Astrocyte of the spinal cord (primary cell): ENCODE measurements at regions not wholly inside any gene's neighbourhood (a gene's known extent, or its start where the extent isn't known, plus 50 kb on each side); places are given as distances from the start of the nearest gene placed in this dataset.

Source experiments
- DNase-seq: peaks from one replicate; pipeline ENCODE4 v3.0.0; 2011; ENCODE audit warnings: low read depth, low spot score
- H3K4me3 ChIP-seq: 2 replicates; pipeline ENCODE4 v1.5.1; 2011; ENCODE audit warnings: low read depth, mild to moderate bottlenecking, low read length, moderate library complexity
- CTCF ChIP-seq: IDR thresholded peaks from 2 replicates; pipeline ENCODE4 v1.5.1; 2012; ENCODE audit warnings: low read depth, mild to moderate bottlenecking, low read length, inconsistent platforms
- in situ Hi-C: cut with HindIII; loops from 2 replicates; pipeline ENCODE4 v1.10.0; 2017; ENCODE audit warnings: low sequenced_read_pairs

GRCh38 chr4:104188301-104188700 is 306.4 kb downstream of the CXXC4 start:
- in situ Hi-C loops, result no loop called here
- TF ChIP-seq CTCF, result no peak
- DNase-seq, result no peak

GRCh38 chr4:104169437-104169836 is 325.3 kb downstream of the CXXC4 start:
- DNase-seq, result no peak
- no peak for TF ChIP-seq CTCF
- no peak overlapping the region for H3K4me3 ChIP-seq
- in situ Hi-C loops, result no loop called here

More at GRCh38 chr4:104188301-104188700, 306.4 kb downstream of the CXXC4 start:
- H3K4me3 ChIP-seq, result no peak overlapping the region

GRCh38 chr4:104166749-104167148 is 327.9 kb downstream of the CXXC4 start:
- no peak for DNase-seq
- in situ Hi-C loops, result no loop called here
- H3K4me3 ChIP-seq, result no peak overlapping the region
- TF ChIP-seq CTCF, result no peak

GRCh38 chr4:104163820-104164219 is 330.9 kb downstream of the CXXC4 start:
- TF ChIP-seq CTCF, result no peak
- no peak overlapping the region for H3K4me3 ChIP-seq
- in situ Hi-C loops, result no loop called here
- DNase-seq, result peak; percentile 42

GRCh38 chr4:104146048-104146447 is 348.6 kb downstream of the CXXC4 start:
- no peak for DNase-seq
- in situ Hi-C loops, result no loop called here
- no peak for TF ChIP-seq CTCF
- H3K4me3 ChIP-seq, result no peak overlapping the region

- no peak for TF ChIP-seq CTCF
- H3K4me3 ChIP-seq, result no peak overlapping the region
- in situ Hi-C loops, result no loop called here
- no peak for DNase-seq
These were observed 356.6 kb downstream of the CXXC4 start for GRCh38 chr4:104138116-104138515.

GRCh38 chr4:104129243-104129642 is 365.5 kb downstream of the CXXC4 start:
- TF ChIP-seq CTCF, result no peak
- DNase-seq, result no peak
- in situ Hi-C loops, result no loop called here

More at GRCh38 chr4:104129243-104129642, 365.5 kb downstream of the CXXC4 start:
- no peak overlapping the region for H3K4me3 ChIP-seq
